CD4-positive, alpha-beta T cell treated with Interleukin-17A for 4 hours (primary cell): ENCODE measurements at regions not wholly inside any gene's neighbourhood (a gene's known extent, or its start where the extent isn't known, plus 50 kb on each side); places are given as distances from the start of the nearest gene placed in this dataset.

ENCODE experiments used
- DNase-seq: peaks from one replicate; pipeline ENCODE4 v3.0.0-alpha.2; 2020; ENCODE audit warnings: mixed read lengths

GRCh38 chr13:50668691-50669271 is 174.7 kb downstream of the DLEU7 start:
- DNase-seq: no peak

DNA sequence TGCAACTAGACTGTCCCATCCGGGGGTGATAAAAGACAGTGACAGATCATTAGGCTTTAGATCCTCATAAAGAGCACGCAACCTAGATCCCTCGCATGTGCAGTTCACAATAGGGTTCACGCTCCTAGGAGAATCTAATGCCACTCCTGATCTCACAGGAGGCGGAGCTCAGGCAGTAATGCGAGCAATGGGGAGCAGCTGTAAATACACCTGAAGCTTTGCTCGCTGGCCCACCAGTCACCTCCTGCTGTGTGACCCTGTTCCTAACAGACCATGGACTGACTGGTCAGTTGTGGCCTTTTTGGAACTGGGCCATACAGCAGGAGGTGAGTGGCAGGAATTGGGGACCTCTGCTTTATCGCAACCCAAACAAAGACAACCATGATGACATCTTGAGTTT is 173.2 kb downstream of the DLEU7 start:
- no peak for DNase-seq

DNA sequence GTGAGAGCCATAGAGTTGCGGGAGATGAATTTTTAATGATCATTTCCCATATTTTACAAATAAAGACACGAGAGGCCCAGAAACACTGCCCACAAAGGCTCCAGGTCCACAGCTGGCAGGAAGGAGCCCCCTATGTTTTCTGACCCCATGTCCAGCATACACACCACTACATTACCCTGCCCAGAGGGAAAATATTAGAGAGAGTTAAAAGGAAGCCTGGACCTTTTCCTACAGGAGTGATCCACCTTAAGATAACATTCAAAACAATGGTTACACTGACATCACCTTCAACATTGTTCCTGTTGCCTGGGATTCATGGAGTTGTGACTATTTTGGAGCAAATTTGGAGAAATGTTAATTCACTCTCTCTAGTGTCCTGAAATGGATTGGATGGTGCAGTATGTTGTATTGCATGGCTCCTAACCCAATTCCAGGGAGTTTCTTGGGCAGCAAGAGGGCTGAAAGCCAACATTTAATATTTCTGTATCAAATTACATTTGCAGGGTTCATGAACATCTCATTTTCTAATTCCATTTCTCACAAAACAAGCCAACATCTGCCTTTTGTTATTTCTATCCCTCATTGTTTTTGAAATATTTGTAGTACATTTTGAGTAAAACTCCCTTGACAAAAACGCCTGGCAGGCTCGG is 172.5 kb downstream of the DLEU7 start:
- no peak for DNase-seq

DNA sequence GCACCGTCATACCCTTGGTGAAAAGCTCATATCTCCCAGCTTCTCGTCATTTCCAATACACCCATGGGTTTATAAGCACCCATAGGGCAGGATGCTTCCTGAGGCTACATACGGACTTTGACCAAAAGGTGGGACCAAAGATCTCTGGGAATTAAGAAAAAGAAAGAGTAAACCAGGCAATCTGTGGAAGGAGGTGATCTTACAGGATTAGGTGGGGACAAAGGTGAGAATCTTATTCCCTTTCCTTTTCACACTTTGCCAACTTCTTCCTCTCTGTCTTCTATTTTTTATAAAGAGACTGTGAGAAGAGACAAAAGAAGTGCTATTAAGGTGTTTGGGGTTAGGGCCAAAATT is 172.0 kb downstream of the DLEU7 start:
- no peak for DNase-seq

DNA sequence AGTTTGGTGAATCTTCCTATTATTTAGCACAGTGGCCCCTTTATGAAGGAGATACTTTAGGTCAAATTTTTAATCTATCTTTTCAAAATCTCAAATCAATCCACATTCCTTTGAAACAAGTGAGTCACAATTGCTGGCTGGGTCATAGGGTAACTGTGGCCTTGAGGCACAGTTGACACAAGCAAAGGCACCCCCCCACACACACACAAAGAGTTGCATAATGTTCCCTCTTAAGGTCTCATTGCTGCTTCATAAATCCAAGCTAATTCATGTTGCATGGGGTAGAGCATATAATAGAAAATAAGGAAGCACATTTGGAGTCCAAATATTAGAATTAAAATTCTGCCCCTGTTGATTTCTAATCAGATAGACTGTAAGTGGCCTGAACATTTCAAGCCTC is 171.5 kb downstream of the DLEU7 start:
- no peak for DNase-seq

- DNase-seq: no peak
These were observed 167.8 kb downstream of the DLEU7 start for GRCh38 chr13:50675651-50676050.

DNA sequence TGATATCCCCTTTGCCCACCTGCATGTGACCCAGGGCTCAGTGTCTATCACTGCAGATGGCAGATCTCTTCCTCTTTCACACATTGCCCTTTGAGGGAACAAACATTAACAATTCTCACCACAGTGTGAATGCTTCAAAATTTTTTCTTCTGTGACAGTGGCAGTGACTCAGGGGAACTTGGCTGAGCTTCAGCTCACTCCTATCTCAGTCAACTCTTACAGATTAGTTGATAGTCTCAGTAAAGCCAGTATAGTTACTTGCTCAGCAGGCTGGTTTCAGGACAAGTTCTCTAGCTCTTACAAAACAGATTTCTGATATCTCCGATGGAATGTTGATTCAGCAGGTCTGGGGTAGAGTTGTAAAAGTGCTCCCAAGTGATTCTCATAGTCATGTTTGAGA is 166.9 kb downstream of the DLEU7 start:
- DNase-seq: no peak

- DNase-seq: no peak
These were observed 166.2 kb downstream of the DLEU7 start for GRCh38 chr13:50677258-50677657.

DNA sequence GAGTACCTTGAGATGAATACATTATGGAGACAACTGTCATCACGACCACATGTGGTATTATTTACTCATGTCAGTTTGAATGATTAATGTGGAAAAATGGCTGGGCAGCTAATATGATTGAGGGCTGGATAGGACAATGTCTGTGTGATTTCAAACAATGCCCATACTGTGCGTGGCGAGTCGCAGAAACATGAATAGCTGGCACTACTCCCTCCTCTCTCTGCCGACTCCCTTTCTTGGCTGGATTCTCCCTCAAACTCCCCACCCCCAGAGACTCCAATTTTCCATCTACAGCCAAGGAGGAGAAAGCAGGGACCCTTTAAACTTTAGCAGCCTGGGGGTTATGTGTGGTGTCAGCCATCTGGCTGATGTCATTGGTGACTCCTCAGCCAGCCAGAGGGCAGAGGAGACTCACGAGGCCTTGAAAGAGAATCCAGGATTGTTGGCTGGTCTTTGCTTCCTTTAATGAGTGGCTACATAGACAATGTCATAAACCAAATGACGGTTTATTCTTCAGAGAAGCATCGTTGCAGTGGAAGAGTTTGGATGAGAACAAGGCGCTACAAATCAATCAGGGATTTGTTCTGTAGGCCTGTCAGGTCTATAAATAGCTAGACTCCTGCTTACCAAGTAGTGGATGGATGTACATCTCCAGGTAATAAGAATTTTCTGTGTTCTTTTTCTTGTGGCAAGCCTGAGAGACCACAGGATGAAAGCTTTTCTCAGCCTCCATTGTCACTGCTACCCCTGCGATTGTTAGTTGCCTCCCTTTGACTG is 165.6 kb downstream of the DLEU7 start:
- no peak for DNase-seq

GRCh38 chr13:50678464-50679162 is 164.9 kb downstream of the DLEU7 start:
- no peak for DNase-seq

- DNase-seq: no peak
These were observed 164.2 kb downstream of the DLEU7 start for GRCh38 chr13:50679321-50679720.

DNA sequence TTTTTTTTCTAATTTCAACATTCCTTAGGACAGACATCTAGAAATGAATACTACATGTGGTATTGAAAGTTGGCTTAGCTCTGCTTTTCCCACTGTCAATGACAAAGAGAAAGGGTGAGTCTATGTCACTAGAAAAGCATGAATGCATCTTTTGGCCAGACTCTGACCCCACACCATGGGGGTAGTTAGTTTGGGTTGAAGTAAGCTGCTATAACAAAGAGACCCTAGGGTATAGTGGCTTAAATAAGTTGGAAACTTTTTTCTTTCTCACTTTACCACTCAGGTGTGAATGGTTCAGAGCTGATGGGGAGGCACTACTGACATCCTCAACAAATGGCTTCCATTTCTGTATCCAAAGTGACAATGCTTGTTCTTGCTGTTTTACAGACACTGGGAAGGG is 161.5 kb downstream of the DLEU7 start:
- no peak for DNase-seq

DNA sequence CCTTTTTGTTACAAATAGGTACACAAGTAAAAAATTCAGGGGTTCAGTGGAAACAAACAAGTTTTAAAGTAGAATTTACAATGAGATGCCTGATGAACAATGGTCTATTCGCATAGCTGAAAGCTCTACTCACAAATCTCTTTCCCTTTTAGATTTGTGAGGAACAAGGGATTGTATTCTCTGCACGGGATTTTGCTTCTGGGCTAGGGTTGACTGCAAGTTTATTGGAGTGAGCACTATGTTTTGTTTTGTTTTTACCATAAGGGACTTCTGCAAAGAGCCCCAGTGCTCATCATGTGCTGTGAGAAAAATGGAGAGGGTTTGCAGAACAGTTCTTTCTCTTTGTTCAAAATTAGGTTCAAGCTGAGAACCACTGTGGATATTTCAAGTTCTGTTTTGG is 160.5 kb downstream of the DLEU7 start:
- no peak for DNase-seq

- DNase-seq: no peak
These were observed 159.1 kb downstream of the DLEU7 start for GRCh38 chr13:50684366-50684765.

GRCh38 chr13:50685491-50685890 is 158.0 kb downstream of the DLEU7 start:
- DNase-seq: no peak

DNA sequence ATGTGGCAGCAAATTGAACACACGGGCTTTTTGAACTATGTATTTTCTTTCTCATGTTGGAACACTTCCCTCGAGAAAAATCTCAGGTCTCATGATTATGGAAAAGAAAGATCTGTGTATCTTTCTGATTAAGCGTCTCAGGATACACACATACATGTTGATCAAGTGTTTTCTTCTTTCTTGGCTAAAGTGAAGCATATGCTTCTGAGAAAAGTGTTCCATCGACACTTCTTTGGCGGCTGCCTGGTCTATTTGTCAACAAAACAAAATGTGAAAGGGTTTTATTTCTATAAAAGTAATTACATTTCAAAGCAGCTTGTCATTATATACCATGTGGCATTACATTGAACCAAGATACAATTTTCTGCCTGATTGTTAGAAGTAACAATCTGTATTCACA is 157.5 kb downstream of the DLEU7 start:
- no peak for DNase-seq

GRCh38 chr13:50686551-50686950 is 156.9 kb downstream of the DLEU7 start:
- DNase-seq: no peak

GRCh38 chr13:50687545-50687944 is 155.9 kb downstream of the DLEU7 start:
- DNase-seq: no peak

- DNase-seq: no peak
These were observed 153.5 kb downstream of the DLEU7 start for GRCh38 chr13:50690006-50690405.

DNA sequence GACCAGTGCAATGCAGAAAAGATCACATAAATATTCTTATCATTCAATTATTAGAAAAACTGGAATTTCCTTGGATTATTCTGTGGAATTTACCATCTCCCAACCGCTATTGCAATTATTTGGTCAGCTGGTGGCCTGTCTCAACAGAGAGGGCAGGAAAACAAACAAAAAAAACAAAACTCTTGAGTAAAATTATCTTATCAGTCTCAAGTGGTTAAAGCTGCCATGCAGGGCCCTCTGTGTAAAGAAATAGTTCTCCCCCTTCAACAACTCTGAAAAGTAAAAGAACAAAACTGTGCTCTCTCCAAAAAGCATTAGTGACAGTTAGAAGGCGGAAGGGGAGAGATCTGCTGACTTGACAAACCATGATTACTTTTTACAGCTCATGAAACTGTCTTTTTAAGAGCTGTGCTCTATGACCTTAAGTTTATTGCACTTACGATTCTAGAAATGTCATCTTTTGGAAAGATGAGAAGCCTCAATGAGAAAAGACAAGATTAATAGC is 152.3 kb downstream of the DLEU7 start:
- DNase-seq: no peak

GRCh38 chr13:50691681-50692263 is 151.7 kb downstream of the DLEU7 start:
- no peak for DNase-seq

DNA sequence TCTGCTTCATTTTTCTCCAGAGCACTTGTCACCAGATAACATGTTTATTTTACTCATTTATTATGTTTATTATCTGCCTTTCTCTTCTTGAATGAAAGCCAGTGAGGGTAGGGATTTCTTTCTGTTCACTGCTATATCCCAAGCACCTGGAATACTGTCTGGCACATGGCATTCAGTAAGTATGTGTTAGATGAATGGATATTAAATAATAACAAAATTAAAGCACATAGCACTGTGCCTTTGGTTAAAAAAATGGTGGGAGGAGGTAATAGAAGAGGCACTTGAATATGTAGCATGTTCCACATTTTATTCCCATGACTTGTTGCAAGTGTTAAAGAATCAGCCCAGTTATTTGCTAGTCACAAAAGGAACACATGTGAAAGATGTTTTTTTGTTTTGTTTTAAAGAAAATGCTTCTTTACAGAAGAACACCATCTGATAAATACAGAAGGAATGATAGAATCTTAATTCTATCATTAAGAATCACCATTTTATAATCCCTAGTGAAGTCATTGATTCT is 151.0 kb downstream of the DLEU7 start:
- no peak for DNase-seq

DNA sequence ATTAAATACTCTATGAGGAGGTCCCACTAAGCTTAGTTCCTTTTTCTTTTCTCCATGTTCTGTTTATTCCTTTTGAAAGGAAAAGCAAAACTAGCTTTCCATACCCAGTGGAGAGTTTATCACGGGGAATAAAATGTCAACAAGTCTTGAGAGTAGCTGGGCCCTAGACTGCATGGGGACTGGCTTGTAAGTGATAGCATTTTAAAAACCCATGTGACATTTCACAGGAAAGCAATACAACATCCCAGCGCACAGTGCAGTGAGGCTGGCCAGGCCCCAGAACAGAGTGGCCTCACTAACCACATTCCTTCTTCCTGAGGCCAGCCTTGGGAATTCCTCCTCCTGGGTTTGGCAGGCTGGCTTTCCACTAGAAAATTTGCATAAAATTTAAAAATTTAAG is 149.8 kb downstream of the DLEU7 start:
- DNase-seq: no peak
